Subcutaneous abdominal adipose tissue (tissue), 5 donors: ENCODE measurements at regions not wholly inside any gene's neighbourhood (a gene's known extent, or its start where the extent isn't known, plus 50 kb on each side); places are given as distances from the start of the nearest gene placed in this dataset.
"Not testable (repeated sequence)": the region's sequence is repeated elsewhere in the genome, so short reads cannot be mapped to it uniquely, and the experiment has no call there.

ENCODE experiments used
- H3K27ac ChIP-seq: one replicate; pipeline ENCODE4 v1.7.0; 2013; ENCODE audit warnings: low read depth, mild to moderate bottlenecking, inconsistent platforms, low read length, moderate library complexity
- H3K27me3 ChIP-seq, 5 donors: one replicate each; pipeline ENCODE4 v1.7.0; 2013; ENCODE audit warnings: low read length in 5 of 5, inconsistent platforms in 1 of 5; ENCODE audit not compliant: control insufficient read depth in 5 of 5, insufficient read depth in 4 of 5
- H3K36me3 ChIP-seq, 5 donors: one replicate each; pipeline ENCODE4 v1.7.0; 2013; ENCODE audit warnings: low read length in 5 of 5; ENCODE audit not compliant: control insufficient read depth in 5 of 5, insufficient read depth in 5 of 5
- H3K4me1 ChIP-seq, 5 donors: one replicate each; pipeline ENCODE4 v1.7.0; 2013; ENCODE audit warnings: low read length in 5 of 5, mild to moderate bottlenecking in 3 of 5, moderate library complexity in 1 of 5; ENCODE audit not compliant: control insufficient read depth in 5 of 5, insufficient read depth in 5 of 5
- H3K4me3 ChIP-seq, 5 donors: one replicate each; pipeline ENCODE4 v1.7.0; 2013; ENCODE audit warnings: low read length in 5 of 5, low read depth in 1 of 5
- H3K9ac ChIP-seq, 5 donors: one replicate each; pipeline ENCODE4 v1.7.0; 2013; ENCODE audit warnings: low read length in 5 of 5, mild to moderate bottlenecking in 4 of 5, moderate library complexity in 3 of 5
- H3K9me3 ChIP-seq, 5 donors: one replicate each; pipeline ENCODE4 v1.7.0; 2013; ENCODE audit warnings: low read length in 5 of 5; ENCODE audit not compliant: control insufficient read depth in 5 of 5
- donor health status: healthy.
- donor health status: healthy.
- donor health status: healthy.
- donor health status: healthy.
- donor health status: healthy.

DNA sequence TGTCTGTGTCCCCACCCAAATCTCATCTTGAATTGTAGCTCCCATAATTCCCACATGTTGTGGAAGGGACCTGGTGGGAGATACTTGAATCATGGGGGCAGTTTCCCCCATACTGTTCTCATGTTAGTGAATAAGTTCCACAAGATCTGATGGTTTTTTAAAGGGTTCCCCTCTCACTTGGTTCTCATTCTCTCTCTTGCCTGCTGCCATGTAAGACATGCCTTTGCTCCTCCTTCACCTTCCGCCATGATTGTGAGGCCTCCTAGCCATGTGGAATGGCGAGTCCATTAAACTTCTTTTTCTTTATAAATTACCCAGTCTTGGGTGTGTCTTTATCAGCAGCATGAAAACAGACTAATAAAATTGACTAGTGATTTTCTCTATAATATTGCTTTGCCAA lies 75.2 kb upstream of the SH3BP4 start:
- H3K4me1 ChIP-seq = peaks cover 0 to 13% (median 12%) of the 10 kb centered on the region in 5 donors
- H3K36me3 ChIP-seq, H3K4me3 ChIP-seq, H3K27me3 ChIP-seq, H3K27ac ChIP-seq, H3K9ac ChIP-seq, H3K9me3 ChIP-seq: not testable (repeated sequence)

GRCh38 chr2:234874347-234875046 lies 77.3 kb upstream of the SH3BP4 start:
- no peak overlapping the region for H3K4me3 ChIP-seq
- no peak overlapping the region for H3K9ac ChIP-seq
- H3K9me3 ChIP-seq = no peaks in the 10 kb centered on the region
- H3K4me1 ChIP-seq = no peaks in the 10 kb centered on the region
- H3K36me3 ChIP-seq = no peaks in the 10 kb centered on the region
- no peaks in the 10 kb centered on the region for H3K27me3 ChIP-seq
- no peak overlapping the region for H3K27ac ChIP-seq

DNA sequence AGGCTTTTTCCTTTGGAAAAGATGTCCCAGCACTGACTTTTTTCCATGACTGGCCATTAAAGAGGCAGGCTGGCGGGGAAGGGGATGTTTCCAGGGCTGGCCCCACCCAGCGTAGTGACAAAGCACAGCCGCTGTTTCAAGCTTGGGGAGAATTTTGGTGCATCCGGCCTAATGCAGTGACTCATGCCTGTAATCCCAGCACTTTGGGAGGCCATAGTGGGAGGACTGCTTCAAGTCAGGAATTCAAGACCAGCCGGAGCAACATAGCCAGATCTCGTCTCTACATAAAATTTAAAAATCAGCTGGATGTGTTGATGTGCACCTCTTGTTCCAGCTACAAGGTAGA lies 78.0 kb upstream of the SH3BP4 start:
- Histone ChIP-seq H3K4me1 (no peaks in the 10 kb centered on the region), H3K9me3 (no peaks in the 10 kb centered on the region), H3K27me3 (no peaks in the 10 kb centered on the region), H3K27ac (no peak overlapping the region), H3K4me3 (no peak overlapping the region), H3K36me3 (no peaks in the 10 kb centered on the region), H3K9ac (no peak overlapping the region)

DNA sequence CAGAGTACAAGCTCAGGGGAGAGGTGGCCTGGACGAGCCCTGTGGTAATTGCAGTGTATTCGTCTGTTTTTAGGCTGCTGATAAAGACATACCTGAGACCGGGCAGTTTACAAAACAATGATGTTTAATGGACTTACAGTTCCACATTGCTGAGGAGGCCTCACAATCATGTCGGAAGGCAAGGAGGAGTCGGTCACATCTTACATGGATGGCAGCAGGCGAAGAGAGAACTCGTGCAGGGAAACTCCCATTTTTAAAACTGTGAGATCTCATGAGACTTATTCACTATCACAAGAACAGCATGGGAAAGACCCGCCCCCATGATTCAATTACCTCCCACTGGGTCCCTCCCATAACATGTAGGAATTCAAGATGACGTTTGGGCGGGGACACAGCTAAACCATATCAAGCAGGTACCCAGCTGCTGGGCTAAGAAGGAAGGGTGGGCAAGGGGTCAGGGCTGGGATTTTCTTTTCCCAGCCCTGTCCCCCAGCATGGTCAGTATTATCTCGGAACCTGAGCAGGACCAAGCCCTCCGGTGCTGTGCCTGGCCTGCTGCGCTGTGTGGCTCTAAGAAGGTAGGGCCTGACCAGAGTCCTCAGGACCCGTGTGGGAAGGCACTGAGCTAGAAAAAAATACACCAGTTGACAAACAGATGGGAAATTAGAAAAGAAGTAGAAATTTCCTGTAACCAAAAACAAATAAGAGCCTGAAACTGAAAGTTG lies 78.6 kb upstream of the SH3BP4 start:
- H3K27me3 ChIP-seq = no peaks in the 10 kb centered on the region
- no peak overlapping the region for H3K27ac ChIP-seq
- H3K9ac ChIP-seq = no peak overlapping the region
- H3K9me3 ChIP-seq = no peaks in the 10 kb centered on the region
- H3K36me3 ChIP-seq = no peaks in the 10 kb centered on the region
- H3K4me1 ChIP-seq = no peaks in the 10 kb centered on the region
- no peak overlapping the region for H3K4me3 ChIP-seq

DNA sequence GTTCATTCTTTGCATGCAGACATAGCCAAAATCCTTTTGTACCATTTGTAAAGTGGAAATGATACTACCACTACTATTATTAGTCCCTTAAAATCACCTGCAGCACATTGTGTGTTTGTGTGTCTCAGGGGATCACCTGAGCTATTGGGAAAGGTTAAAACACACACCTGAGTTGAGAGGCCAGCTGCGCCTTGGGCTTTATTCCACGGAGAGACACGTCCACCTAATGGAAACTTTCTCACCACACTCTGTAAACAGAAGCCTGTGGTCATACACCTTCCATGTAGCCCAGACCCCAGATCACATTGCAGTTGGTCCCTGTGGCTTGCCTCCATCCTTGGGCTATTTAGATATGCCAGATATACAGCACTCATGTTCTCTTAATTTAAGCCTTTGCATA lies 81.8 kb upstream of the SH3BP4 start:
- Histone ChIP-seq H3K4me3 (no peak overlapping the region), H3K27me3 (no peaks in the 10 kb centered on the region), H3K36me3 (no peaks in the 10 kb centered on the region), H3K9me3 (peaks cover 0 to 5% (median 4%) of the 10 kb centered on the region in 5 donors), H3K9ac (no peak overlapping the region), H3K4me1 (no peaks in the 10 kb centered on the region), H3K27ac (no peak overlapping the region)

- no peaks in the 10 kb centered on the region for H3K36me3 ChIP-seq
- H3K27ac ChIP-seq = no peak overlapping the region
- H3K4me1 ChIP-seq = no peaks in the 10 kb centered on the region
- H3K9me3 ChIP-seq = peaks cover 0 to 6% (median 5%) of the 10 kb centered on the region in 5 donors
- no peak overlapping the region for H3K4me3 ChIP-seq
- no peak overlapping the region for H3K9ac ChIP-seq
- H3K27me3 ChIP-seq = no peaks in the 10 kb centered on the region
Observed at GRCh38 chr2:234869164-234869563, 82.7 kb upstream of the SH3BP4 start.

DNA sequence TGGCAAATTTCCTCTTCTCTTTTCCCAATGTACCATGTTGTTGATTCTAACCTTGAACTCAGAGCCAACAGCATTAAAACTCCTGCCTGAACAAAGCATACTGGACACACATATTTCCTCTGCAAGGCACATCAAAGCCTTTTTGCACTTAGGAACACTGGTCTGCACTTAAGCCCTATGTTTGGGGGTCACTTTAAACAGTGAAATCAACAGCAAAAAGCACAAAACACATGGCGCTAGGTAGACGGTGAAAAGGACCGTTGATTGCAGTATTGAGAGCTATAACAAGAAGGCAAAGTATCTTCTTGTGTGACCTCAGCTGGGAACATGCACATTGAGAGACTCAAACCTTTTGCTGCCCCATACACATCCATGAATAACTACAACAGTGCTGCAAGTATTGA lies 83.9 kb upstream of the SH3BP4 start:
- Histone ChIP-seq H3K27ac (no peak overlapping the region), H3K27me3 (no peaks in the 10 kb centered on the region), H3K4me1 (peaks cover 0 to 10% (median 9%) of the 10 kb centered on the region in 5 donors), H3K9me3 (peaks cover 0 to 6% (median 5%) of the 10 kb centered on the region in 5 donors), H3K36me3 (no peaks in the 10 kb centered on the region), H3K4me3 (no peak overlapping the region), H3K9ac (no peak overlapping the region)

DNA sequence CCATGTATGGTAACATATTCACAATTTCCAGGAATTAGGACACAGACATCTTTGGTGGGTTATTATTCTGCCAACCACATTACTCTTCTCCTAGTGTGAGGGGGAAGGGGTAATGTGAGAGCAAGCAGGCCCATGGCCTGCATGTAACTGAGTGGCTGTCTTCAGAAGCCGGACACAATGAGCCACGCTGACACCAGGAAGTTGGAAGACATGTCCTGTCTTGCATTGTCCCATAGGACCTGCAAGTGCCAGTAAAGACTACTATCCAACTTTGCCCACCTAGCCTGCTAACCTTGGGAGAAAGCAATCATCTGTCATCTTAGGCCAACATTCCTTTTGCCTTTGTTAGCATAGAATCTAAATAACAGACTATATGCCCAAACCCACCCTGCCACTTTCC lies 86.2 kb upstream of the SH3BP4 start:
- H3K4me3 ChIP-seq = no peak overlapping the region
- no peaks in the 10 kb centered on the region for H3K36me3 ChIP-seq
- H3K27ac ChIP-seq = no peak overlapping the region
- peaks cover 8 to 31% (median 27%) of the 10 kb centered on the region in 5 donors for H3K4me1 ChIP-seq
- H3K9ac ChIP-seq = no peak overlapping the region
- H3K27me3 ChIP-seq = no peaks in the 10 kb centered on the region
- peaks cover 0 to 8% (median 5%) of the 10 kb centered on the region in 5 donors for H3K9me3 ChIP-seq

- Histone ChIP-seq H3K27ac (no peak overlapping the region), H3K9ac (no peak overlapping the region), H3K27me3 (no peaks in the 10 kb centered on the region), H3K4me3 (no peak overlapping the region), H3K4me1 (peaks cover 8 to 31% (median 27%) of the 10 kb centered on the region in 5 donors), H3K36me3 (no peaks in the 10 kb centered on the region), H3K9me3 (peaks cover 0 to 8% (median 5%) of the 10 kb centered on the region in 5 donors)
Observed at GRCh38 chr2:234865040-234865439, 86.8 kb upstream of the SH3BP4 start.

- Histone ChIP-seq H3K36me3 (no peaks in the 10 kb centered on the region), H3K27me3 (no peaks in the 10 kb centered on the region), H3K4me1 (peaks cover 8 to 34% (median 27%) of the 10 kb centered on the region in 5 donors), H3K4me3 (no peak overlapping the region), H3K9me3 (peaks cover 0 to 8% (median 5%) of the 10 kb centered on the region in 5 donors), H3K27ac (no peak overlapping the region), H3K9ac (no peak overlapping the region)
Observed at GRCh38 chr2:234864506-234864905, 87.3 kb upstream of the SH3BP4 start.
